DMS53 treated with DMSO at 0.1 percent for 48 hours (cell line): ENCODE measurements at regions not wholly inside any gene's neighbourhood (a gene's known extent, or its start where the extent isn't known, plus 50 kb on each side); places are given as distances from the start of the nearest gene placed in this dataset.
"Not testable (repeated sequence)": the region's sequence is repeated elsewhere in the genome, so short reads cannot be mapped to it uniquely, and the experiment has no call there.

Source experiments
- DNase-seq: peaks from one replicate; lab custom pipeline; 2025; ENCODE audit not compliant: unreplicated experiment; lab: John Stamatoyannopoulos, UW

- DNase-seq: no peak
Measured at GRCh38 chr2:88396209-88396608, 56.3 kb downstream of the FOXI3 start.

DNA sequence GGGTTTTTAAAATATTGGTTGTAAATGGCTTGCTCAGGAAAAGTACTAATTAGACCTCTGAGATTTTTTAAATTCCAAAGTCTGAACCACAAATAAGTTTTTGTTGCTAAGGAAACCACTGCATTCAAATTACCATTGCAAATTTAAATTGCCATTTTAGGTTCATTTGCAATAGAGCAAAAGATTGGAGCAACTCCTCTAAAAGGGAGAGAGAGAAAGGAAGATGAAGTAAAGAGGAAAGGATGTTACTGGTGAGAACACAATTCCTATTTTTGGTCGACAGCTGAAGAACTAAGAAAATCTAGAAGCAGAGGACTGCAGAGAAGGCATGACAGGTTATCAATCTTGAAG, 74.9 kb downstream of the FOXI3 start:
- no peak for DNase-seq

DNA sequence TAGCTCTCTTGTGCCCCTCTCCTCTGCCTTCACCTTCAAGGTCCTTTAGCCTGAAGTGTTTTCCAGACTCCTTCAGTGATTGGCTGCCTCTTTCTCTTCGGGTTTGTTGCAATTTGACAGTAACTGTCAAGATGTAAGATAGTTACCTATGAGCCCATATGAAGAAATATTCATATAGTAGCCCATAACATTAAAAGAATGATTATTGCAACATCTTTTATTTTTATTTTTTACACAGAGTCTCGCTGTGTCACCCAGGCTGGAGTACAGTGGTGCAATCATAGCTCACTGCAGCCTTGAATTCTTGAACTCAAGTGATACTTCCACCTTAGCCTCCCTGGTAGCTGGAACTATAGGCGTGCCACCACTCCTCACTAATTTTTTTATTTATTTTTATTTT, 80.5 kb downstream of the FOXI3 start:
- DNase-seq: no peak

DNA sequence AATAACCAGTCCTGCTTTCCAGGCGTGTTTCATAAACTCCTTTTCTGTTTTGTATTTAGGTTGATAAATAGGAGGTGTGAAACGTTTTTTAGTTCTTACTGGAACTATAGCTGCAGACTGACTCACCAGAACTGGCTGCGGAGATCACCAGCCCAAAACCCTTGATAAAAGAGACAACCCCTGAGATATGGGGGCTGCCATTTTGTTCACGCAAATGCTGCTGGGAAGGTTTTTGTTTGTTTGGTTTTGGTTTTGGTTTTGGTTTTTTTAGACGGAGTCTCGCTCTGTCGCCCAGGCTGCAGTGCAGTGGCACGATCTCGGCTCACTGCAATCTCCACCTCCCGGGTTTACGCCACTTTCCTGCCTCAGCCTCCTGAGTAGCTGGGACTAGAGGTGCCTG, 87.1 kb downstream of the FOXI3 start:
- DNase-seq: not testable (repeated sequence)

GRCh38 chr2:88355486-88355885, 97.0 kb downstream of the FOXI3 start:
- no peak for DNase-seq

GRCh38 chr2:88351249-88351601, 101.3 kb downstream of the FOXI3 start:
- DNase-seq: no peak

DNA sequence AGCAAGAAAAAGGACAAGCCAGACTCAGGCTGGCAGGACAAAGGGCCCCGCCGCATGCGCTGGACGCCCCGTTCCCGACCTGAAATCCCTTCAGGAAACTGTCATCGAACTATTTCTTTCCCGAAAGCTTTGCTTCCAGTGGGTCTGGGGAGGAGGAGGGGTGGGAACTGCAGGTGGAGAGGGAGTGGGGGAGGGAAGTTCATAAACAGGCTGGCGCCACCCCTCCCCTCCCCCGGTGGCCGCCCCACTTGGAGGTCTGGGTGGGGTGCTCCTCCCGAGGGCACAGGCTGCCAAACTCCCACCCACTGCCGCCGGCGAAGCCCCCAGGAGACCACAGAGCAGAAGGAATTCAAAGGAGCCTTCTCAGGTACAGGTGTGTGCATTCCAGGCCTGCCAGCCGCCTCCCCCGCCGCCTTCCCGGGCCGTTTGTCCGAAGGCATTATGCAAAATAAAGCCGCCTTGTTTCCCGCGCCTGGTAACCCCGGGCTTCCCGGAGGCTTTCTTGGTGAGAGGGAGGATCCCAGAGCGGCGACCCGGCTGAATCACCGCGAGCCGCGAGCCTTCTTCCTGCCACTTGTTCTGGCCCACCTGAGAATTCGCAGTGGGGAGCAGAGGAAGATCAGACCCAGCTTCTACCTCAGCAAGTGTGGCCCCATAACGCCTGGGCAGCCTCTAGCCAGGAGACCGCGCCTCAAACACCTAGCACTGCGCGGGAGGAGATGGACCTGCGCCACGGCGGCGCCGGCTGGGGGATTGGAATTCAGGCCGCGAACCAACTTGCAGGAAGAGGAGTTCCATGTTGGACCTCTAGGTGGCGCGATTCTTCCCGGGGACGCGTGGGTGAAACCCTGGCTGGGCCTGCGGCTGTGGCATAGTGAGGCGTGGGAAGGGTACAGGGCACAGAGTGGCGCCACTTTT, 101.9 kb downstream of the FOXI3 start:
- peak; percentile 73 for DNase-seq

DNA sequence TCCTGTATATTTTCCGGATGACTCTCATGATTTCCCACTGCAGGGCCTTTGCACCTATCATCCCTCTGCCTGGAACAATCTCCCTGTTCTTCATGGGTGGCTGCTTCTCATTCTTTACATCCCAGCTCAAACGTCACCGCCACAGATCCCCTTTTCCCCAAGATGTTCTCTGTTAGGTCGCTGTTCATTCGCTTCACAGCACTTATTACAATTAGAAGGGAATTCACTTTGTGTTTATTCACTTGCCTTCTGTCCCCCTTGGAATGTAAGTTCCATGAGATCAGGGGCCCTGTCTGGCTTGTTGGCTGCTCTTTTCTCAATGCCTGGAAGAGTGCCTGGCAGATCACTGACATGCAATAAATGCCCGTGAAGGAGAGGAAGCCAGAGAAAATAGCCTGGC, 106.7 kb downstream of the FOXI3 start:
- DNase-seq: no peak

DNA sequence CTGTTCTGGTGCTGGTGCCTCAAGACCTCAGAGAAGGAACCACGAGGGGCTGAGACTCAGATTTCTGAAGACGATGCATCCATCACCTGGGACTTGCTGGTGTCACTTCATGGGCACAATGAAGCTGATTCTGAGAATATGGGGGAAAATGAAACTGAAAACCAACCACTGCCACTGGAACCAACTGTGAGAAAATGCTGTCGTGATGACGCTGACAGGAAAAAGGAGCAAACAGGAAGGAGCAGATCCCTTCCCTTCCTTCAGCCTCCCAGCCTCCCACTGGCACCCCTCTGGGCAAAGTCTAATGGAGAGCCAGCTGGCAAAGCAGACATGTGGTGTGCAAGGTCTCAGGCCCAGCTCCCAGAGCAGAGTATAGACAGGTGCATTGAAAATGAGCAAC, 109.7 kb downstream of the FOXI3 start:
- DNase-seq: no peak

GRCh38 chr2:88334418-88334817, 118.1 kb downstream of the FOXI3 start:
- DNase-seq: no peak

DNA sequence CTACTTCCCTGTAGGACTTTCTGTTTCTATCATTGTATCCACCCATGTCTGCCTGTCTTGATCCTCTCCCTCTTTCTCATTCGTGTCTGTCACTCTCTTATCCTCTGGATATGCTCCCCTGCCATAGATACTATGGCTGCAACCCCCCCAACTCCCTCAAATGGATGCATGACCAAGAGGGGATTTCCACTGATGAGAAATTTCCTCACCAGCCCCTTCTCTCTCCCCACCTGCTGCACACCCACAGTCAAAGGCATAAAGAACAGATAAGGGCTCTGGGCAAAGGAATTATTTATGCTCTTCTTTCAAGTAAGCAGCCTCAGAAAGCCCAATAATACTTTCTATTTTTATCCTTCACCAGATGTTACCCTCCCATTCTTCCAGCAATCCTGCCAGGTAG, 121.3 kb downstream of the FOXI3 start:
- no peak for DNase-seq

DNA sequence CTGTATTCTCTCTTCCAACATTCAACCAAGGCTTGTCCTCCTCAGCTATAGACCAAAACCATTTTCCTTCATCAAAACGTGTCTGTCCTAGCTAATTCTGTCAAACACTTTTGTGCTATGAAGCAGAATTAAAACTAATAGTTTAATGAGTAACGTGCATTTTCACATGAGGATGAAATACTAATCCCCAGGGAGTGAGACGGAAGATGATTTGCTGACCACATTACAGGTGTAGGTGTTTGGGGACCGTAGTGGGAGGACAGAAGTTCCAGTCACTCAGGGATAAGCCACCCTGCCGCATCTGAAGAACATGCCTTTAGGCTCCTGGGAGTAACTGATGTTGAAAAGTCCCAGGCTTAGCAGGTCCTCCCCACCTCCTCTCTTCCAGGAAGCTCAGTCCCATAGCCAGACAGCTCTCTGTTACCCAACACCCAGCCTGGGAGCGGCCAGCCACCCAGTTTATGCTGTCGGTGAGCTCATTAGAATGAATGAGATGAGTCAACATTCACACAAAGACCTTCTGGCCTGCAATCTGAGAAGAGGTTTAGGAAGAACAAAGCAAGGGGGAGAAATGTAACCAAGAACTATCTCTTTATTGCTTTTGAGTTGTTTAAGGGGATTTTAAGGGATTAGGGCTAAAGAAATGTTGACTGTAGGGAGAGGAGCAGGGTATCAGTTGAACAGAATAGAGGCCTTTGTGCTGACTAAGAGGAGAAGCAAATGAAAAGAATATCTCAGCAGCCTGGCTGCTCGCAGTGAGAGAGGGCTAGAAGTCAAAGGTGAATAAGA, 122.5 kb downstream of the FOXI3 start:
- peak; percentile 99 for DNase-seq

DNA sequence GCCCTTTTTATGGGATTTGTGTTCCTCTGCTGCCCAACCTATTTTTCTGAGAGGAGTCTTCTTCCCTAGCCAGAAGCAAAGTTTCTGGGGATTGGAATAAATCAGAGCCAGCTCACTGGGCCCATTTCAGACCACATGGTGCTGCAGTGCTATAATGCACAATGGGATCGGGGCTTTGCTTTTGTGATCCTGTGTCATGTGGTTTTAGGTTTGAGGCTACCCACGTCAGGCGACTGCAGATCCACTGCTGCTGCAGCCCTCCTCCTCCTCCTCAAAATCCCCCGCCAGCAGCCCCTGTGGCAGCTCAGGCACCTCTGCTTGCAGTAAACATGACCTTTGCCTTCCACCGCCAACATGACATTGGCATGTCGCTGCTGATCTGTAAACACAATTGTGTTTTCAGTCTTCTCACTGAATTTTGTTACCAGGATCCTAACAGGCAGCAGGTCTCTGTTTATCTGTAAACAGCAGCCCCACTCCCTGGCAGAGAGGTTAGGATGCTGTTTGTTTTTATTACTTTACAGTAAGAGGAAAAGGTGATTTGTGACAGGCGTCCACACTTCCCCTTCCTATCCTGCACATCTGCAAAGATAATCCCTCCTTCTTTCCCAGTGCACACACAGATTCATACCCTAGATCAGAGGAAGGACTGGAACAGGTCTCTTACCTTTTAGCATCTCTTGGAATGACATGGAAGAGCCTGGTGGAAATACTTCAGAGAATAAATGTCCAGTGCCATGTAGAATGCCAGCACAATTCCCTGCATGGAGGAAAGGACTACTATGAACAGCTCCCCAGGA, 130.8 kb downstream of the FOXI3 start:
- no peak for DNase-seq

DNA sequence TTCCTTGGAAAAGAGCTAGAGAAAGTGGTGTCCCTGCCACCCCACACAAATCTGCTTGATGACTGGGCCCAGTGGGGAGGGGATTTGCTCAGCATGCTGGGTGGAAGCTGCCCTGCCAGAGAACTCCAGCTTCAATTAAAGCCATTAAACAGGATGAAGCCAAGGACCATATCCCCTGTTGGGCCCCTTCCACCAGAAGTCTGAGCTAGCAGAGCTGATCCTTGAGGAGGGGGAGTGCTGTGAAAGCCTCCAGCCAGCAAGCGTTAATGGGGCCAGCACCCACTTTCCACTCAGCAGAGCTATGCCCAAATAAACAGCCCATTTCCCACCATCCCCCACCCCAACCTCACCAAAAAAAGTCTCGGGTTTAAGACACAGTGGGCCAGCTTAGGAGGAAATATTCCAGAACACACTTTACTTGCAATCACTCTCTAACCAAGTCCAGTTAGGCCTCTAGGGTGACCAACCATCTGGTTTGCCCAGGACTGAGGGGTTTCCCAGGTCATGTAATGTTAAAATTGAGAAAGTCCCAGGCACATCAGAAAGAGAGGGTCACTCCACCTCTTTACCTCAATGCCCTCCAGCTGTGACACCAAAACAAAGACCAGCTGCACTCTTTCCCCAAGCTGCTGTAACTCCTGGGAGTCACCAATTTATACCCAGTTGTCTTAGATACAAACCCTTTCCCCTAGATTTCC, 132.3 kb downstream of the FOXI3 start:
- no peak for DNase-seq

DNA sequence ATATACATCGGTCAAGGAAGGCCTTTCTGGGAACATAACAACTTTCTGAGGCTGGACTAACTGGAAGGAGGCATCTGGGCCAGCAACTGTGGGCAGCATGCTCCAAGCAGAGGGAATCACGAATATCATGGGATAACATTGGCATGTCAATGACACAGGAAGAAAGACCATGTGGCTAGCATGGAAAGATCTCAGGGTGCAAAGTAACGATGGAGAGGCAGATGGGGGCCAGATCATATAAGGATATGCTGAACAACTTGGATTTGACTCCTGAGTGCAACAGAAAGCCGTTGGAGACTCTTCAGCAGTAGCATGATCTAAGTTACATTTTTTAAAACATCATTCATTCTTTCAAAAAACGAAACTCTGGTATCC, 133.6 kb downstream of the FOXI3 start:
- no peak for DNase-seq

- no peak for DNase-seq
Measured at GRCh38 chr2:88318071-88318955, 134.2 kb downstream of the FOXI3 start.

DNA sequence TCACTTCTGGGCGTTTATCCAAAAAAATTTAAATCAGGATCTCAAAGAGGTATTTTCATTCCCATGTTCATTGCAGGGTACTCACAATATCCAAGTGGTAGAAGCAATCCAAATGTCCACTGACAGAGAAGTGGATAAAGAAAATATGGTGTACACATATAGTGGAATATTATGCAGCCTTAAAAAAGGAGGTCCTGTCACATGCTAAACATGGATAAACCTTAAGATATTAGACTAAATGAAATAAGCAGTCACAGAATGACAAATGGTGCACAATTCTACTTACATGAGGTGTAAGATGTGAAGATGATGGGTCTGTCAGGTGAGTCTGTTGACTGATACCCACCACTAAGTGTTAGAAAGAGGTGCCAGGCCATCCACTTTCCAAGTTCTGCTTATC, 140.6 kb downstream of the THNSL2 start:
- no peak for DNase-seq

DNA sequence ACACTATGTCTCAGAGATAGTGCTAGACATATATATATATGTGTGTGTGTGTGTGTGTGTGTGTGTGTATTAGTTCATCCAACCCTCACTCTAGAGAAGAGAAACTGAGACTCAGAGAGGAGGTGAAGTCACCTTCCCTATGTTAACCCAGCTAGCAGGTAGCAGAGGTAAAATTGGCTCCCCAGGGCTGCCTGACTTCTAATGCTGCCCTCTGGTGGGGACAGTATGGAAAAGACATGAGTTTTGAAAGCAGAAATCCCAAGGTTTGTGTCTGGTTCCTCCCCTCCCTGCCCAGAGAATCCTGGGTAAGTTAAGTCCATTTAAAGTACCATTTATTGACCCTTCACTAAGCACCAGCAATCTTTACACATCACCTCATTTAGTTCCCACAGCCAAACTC, 137.7 kb downstream of the THNSL2 start:
- DNase-seq: peak; percentile 49

DNA sequence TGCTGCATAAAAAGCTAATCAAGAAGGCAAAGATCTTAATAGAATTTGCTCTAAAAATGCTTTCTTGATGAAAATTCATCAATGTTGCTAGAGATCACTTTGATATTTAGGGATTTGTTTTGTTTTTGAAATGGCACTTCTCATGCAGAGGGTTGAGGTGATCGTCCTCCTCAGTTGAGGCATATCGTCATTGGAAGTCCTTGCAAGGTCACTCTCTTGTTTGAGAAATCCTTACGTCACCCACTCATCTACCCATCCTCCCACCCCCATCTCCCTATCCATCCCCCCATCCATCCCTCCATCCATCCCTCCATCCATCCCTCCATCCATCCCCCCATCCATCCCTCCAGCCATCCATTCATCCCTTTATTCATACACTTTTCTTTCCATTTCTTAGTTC, 133.7 kb downstream of the THNSL2 start:
- DNase-seq: no peak

GRCh38 chr2:88296247-88296646, 126.1 kb downstream of the THNSL2 start:
- DNase-seq: no peak
